ENCODE measurements at regions not wholly inside any gene's neighbourhood (a gene's known extent, or its start where the extent isn't known, plus 50 kb on each side); places are given as distances from the start of the nearest gene placed in this dataset.

DNA sequence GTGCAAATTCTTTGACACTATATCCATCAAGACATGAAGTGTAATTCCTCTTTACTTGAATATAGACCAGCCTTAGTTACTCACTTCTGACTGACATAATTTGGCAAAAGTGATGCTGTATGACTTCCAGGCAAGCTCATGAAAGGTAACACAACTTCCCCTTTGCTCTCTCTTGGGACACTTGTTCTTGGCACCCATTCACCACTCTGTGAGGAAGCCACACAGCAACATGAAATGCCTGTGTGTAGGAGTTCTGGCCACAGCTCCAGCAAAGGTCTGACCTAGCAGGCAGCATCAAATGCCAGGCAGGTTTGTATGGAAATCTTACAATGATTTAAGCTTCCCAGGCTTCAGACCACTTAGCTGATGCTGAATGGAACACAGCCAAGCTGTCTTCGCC is 280.3 kb downstream of the PDHA2 start:
- H3K9ac ChIP-seq (ENCODE audit: low read length), result no peak overlapping the region
- no peak overlapping the region for H2AFZ ChIP-seq (ENCODE audit: low read length)
- TF ChIP-seq EZH2 (IDR thresholded peaks at IDR 0.05; ENCODE audit: borderline replicate concordance, low read length), result no peak
- TF ChIP-seq, protein P1, sequence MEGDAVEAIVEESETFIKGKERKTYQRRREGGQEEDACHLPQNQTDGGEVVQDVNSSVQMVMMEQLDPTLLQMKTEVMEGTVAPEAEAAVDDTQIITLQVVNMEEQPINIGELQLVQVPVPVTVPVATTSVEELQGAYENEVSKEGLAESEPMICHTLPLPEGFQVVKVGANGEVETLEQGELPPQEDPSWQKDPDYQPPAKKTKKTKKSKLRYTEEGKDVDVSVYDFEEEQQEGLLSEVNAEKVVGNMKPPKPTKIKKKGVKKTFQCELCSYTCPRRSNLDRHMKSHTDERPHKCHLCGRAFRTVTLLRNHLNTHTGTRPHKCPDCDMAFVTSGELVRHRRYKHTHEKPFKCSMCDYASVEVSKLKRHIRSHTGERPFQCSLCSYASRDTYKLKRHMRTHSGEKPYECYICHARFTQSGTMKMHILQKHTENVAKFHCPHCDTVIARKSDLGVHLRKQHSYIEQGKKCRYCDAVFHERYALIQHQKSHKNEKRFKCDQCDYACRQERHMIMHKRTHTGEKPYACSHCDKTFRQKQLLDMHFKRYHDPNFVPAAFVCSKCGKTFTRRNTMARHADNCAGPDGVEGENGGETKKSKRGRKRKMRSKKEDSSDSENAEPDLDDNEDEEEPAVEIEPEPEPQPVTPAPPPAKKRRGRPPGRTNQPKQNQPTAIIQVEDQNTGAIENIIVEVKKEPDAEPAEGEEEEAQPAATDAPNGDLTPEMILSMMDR (IDR thresholded peaks at IDR 0.05; ENCODE audit: low read length), result no peak

DNA sequence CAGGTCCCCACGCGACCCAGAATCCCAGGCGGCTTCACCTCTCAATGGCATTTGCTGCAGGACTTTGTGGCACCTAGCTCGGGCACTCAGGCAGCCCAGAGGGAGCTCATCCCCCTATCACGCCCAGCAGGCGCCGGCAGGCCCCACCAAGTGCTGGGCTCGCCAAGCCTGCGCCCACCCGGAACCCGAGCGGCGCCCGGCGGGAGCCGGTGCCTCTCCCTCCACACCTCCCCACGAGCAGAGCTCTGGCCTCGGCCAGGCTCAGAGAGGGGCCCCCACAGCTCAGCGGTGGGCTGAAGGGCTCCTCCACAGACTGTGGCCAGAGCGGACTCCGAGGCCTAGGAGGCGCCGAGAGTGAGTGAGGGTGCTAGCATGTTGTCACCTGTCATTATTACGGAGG is 286.3 kb downstream of the PDHA2 start:
- Histone ChIP-seq H3K79me2 (ENCODE audit: insufficient read depth, low read length) (no peaks in the 10 kb centered on the region), H4K20me1 (ENCODE audit: insufficient read depth, low read length) (no peaks in the 10 kb centered on the region), H3K27ac (ENCODE audit: low read depth, low read length, poor library complexity, severe bottlenecking) (no peak overlapping the region), H3K4me2 (ENCODE audit: low read length) (no peak overlapping the region), H2AFZ (ENCODE audit: low read length) (no peak overlapping the region), H3K9me3 (ENCODE audit: low read length) (no peaks in the 10 kb centered on the region), H3K36me3 (ENCODE audit: insufficient read depth, low read length) (no peaks in the 10 kb centered on the region), H3K27me3 (ENCODE audit: insufficient read depth, low read length) (no peaks in the 10 kb centered on the region), H3F3A (ENCODE audit: insufficient read depth, low read length) (no peaks in the 10 kb centered on the region), H3K9me2 (ENCODE audit: low read depth, low read length) (no peaks in the 10 kb centered on the region), H3K4me3 (ENCODE audit: low read depth, low read length, poor library complexity, severe bottlenecking) (no peak overlapping the region), H3K9ac (ENCODE audit: low read length) (no peak overlapping the region), H3K4me1 (ENCODE audit: insufficient read depth, low read length, severe bottlenecking) (no peaks in the 10 kb centered on the region)
- TF ChIP-seq, protein P1 (IDR thresholded peaks at IDR 0.05; ENCODE audit: low read length), result no peak
- TF ChIP-seq EZH2 (IDR thresholded peaks at IDR 0.05; ENCODE audit: borderline replicate concordance, low read length), result no peak

More for the DNA sequence above, 280.3 kb downstream of the PDHA2 start:
- Histone ChIP-seq H3K4me1 (ENCODE audit: insufficient read depth, low read length, severe bottlenecking) (no peaks in the 10 kb centered on the region), H3F3A (ENCODE audit: insufficient read depth, low read length) (no peaks in the 10 kb centered on the region), H3K79me2 (ENCODE audit: insufficient read depth, low read length) (no peaks in the 10 kb centered on the region), H4K20me1 (ENCODE audit: insufficient read depth, low read length) (no peaks in the 10 kb centered on the region), H3K4me3 (ENCODE audit: low read depth, low read length, poor library complexity, severe bottlenecking) (no peak overlapping the region), H3K27ac (ENCODE audit: low read depth, low read length, poor library complexity, severe bottlenecking) (no peak overlapping the region), H3K9me2 (ENCODE audit: low read depth, low read length) (no peaks in the 10 kb centered on the region), H3K4me2 (ENCODE audit: low read length) (no peak overlapping the region), H3K27me3 (ENCODE audit: insufficient read depth, low read length) (no peaks in the 10 kb centered on the region), H3K36me3 (ENCODE audit: insufficient read depth, low read length) (no peaks in the 10 kb centered on the region), H3K9me3 (ENCODE audit: low read length) (no peaks in the 10 kb centered on the region)

DNA sequence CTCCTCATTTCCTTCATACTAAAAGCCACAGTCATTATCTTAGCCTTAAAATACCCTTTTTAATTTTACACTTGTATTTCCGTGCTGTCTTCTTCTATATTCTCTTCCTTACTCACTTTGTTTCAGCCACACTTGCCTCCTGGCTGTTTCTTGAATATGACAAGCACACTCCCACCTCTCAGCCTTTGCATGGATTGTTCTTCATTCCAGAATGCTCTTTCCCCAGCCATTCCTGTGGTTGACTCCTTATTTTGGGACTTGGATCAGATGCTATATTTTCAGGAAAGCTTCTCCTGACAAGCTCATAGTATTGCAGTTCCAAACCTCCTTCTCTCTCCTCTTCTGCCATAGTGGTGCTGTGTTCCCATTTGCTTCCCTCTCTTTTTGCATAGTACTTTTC is 291.3 kb downstream of the PDHA2 start:
- TF ChIP-seq, protein P1 (IDR thresholded peaks at IDR 0.05; ENCODE audit: low read length), result no peak
- TF ChIP-seq EZH2 (IDR thresholded peaks at IDR 0.05; ENCODE audit: borderline replicate concordance, low read length), result no peak
- Histone ChIP-seq H3K4me1 (ENCODE audit: insufficient read depth, low read length, severe bottlenecking) (no peaks in the 10 kb centered on the region), H3K4me3 (ENCODE audit: low read depth, low read length, poor library complexity, severe bottlenecking) (no peak overlapping the region)

More for the DNA sequence above, 291.3 kb downstream of the PDHA2 start:
- Histone ChIP-seq H2AFZ (ENCODE audit: low read length) (no peak overlapping the region), H3K9me3 (ENCODE audit: low read length) (no peaks in the 10 kb centered on the region), H3K27ac (ENCODE audit: low read depth, low read length, poor library complexity, severe bottlenecking) (no peak overlapping the region), H4K20me1 (ENCODE audit: insufficient read depth, low read length) (no peaks in the 10 kb centered on the region), H3K36me3 (ENCODE audit: insufficient read depth, low read length) (no peaks in the 10 kb centered on the region), H3K4me2 (ENCODE audit: low read length) (no peak overlapping the region), H3K27me3 (ENCODE audit: insufficient read depth, low read length) (no peaks in the 10 kb centered on the region), H3K79me2 (ENCODE audit: insufficient read depth, low read length) (no peaks in the 10 kb centered on the region), H3K9me2 (ENCODE audit: low read depth, low read length) (no peaks in the 10 kb centered on the region), H3K9ac (ENCODE audit: low read length) (no peak overlapping the region), H3F3A (ENCODE audit: insufficient read depth, low read length) (no peaks in the 10 kb centered on the region)
